ENCODE measurements at regions not wholly inside any gene's neighbourhood (a gene's known extent, or its start where the extent isn't known, plus 50 kb on each side); places are given as distances from the start of the nearest gene placed in this dataset.

DNA sequence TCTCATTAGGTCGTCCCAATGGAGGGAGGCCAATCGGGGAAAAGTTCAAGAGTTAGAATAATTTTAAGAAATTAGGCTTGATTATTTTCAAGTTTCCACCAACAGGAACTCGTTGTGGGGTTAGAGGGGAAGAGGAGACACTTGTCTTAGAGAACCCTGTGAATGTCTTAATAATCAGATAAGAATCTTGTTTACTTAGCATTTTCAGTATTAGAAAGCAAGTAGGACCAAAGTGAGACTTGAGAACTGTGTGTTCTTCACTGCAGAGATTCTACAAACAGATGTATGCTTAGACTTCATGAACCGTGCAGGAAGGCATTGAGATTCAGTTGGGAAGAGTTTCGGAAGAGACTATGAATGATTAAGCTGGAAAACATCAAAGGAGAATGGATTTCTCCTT lies 69.0 kb upstream of the HMHB1 start:
- TF ChIP-seq, protein P1, sequence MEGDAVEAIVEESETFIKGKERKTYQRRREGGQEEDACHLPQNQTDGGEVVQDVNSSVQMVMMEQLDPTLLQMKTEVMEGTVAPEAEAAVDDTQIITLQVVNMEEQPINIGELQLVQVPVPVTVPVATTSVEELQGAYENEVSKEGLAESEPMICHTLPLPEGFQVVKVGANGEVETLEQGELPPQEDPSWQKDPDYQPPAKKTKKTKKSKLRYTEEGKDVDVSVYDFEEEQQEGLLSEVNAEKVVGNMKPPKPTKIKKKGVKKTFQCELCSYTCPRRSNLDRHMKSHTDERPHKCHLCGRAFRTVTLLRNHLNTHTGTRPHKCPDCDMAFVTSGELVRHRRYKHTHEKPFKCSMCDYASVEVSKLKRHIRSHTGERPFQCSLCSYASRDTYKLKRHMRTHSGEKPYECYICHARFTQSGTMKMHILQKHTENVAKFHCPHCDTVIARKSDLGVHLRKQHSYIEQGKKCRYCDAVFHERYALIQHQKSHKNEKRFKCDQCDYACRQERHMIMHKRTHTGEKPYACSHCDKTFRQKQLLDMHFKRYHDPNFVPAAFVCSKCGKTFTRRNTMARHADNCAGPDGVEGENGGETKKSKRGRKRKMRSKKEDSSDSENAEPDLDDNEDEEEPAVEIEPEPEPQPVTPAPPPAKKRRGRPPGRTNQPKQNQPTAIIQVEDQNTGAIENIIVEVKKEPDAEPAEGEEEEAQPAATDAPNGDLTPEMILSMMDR (conservative IDR thresholded peaks at IDR 0.05; ENCODE audit: low read length): no peak
- TF ChIP-seq EZH2phosphoT487 (IDR thresholded peaks at IDR 0.05; ENCODE audit: borderline replicate concordance): no peak
